Activated CD4-positive, alpha-beta memory T cell treated with anti-CD3 and anti-CD28 coated beads, Interleukin-2, amount 10 ng/mL, durations not matched to agents 7 days and 5 days (primary cell): ENCODE measurements at regions not wholly inside any gene's neighbourhood (a gene's known extent, or its start where the extent isn't known, plus 50 kb on each side); places are given as distances from the start of the nearest gene placed in this dataset.

ENCODE experiments used
- CTCF ChIA-PET: fragments of 350-600 bp; sonication (Branson Sonifier 250); formaldehyde crosslinking; loops from one replicate; lab custom pipeline; 2021; ENCODE audit warnings: antibody characterized with exemption, inconsistent platforms; lab: Charles Lee
- POLR2A ChIA-PET: fragments of 350-600 bp; sonication (Branson Sonifier 250); formaldehyde crosslinking; loops from one replicate; lab custom pipeline; 2021; ENCODE audit warnings: antibody characterized with exemption; lab: Charles Lee
- DNase-seq: peaks from one replicate; pipeline ENCODE4 v3.0.0-alpha.2; 2020
- H3K27ac Mint-ChIP-seq: one replicate; pipeline ENCODE4 v1.8.0; 2021; ENCODE audit warnings: mild to moderate bottlenecking, mixed read lengths
- H3K27me3 Mint-ChIP-seq: one replicate; pipeline ENCODE4 v1.8.0; 2021; ENCODE audit warnings: mixed read lengths
- H3K36me3 Mint-ChIP-seq: one replicate; pipeline ENCODE4 v1.8.0; 2021; ENCODE audit warnings: low read depth, mixed read lengths
- H3K4me1 Mint-ChIP-seq: one replicate; pipeline ENCODE4 v1.8.0; 2021; ENCODE audit warnings: mixed read lengths
- H3K4me3 Mint-ChIP-seq: one replicate; pipeline ENCODE4 v1.8.0; 2021; ENCODE audit warnings: mild to moderate bottlenecking, mixed read lengths
- H3K9me3 Mint-ChIP-seq: one replicate; pipeline ENCODE4 v1.8.0; 2021; ENCODE audit warnings: mixed read lengths

DNA sequence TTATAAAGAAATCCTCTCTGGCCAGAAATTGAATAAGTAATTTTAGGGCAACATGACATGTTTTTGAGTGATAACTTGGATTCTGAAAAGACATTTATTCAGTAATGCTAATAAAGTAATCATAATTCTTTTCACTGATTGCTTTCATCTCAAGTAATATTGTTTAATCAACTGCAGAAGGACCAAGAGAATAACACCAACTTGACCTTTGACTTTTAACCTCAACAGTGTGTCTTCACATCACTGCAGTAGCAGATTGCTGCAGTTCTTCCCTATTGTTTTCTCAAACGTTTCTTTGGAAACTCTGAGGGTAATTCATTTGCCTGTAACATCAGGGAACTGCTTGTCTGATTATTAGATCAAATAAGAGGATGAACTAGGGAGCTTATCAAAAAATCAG, 104.9 kb upstream of the UPP2 start:
- ChIA-PET POLR2A (interaction anchor here (0.7 kb wide), 1 partner anchor 121 kb away, joined by 3 read pairs; no protein-coding TSS in a partner anchor), CTCF (interaction anchor here (1.5 kb wide), 1 partner anchor 10 kb away, joined by 3 read pairs; no protein-coding TSS in a partner anchor)
- no peak overlapping the region for H3K4me3 Mint-ChIP-seq

DNA sequence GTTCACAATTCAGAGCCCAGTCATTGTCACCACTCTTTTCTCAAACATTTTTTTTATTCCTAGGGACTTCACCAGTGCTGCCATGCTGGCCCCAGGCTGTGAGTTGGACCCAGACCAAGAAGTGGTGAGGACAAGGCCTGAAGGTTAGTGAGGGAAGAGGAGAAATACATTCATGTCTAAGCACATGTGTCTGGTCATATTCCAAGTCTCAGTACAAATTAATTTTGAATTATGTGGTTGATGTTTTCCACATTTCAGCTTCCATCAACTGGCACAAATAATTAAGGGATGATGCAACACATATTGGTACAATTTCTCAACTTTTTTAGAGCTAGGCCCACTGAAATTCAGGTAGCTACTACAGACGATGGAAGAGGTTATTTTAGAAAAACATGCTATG, 106.6 kb upstream of the UPP2 start:
- DNase-seq = no peak
- Mint-ChIP-seq H3K27me3 (no peaks in the 10 kb centered on the region), H3K4me1 (no peaks in the 10 kb centered on the region), H3K4me3 (no peak overlapping the region), H3K9me3 (peaks cover 2% of the 10 kb centered on the region), H3K27ac (no peak overlapping the region), H3K36me3 (no peaks in the 10 kb centered on the region)
- ChIA-PET POLR2A (no interaction called here), CTCF (interaction anchor here (1.2 to 1.3 kb wide), 3 partner anchors 13 to 503 kb away, joined by 3 to 5 read pairs (median 4); partner anchors contain the start of gene ACVR1)

More for the DNA sequence above, 104.9 kb upstream of the UPP2 start:
- DNase-seq = no peak
- Mint-ChIP-seq H3K27me3 (no peaks in the 10 kb centered on the region), H3K4me1 (no peaks in the 10 kb centered on the region), H3K36me3 (no peaks in the 10 kb centered on the region), H3K27ac (no peak overlapping the region), H3K9me3 (peaks cover 2% of the 10 kb centered on the region)

- Mint-ChIP-seq H3K36me3 (no peaks in the 10 kb centered on the region), H3K4me1 (no peaks in the 10 kb centered on the region), H3K27ac (no peak overlapping the region), H3K4me3 (no peak overlapping the region), H3K27me3 (no peaks in the 10 kb centered on the region), H3K9me3 (no peaks in the 10 kb centered on the region)
- ChIA-PET CTCF (no interaction called here), POLR2A (no interaction called here)
- no peak for DNase-seq
Measured at GRCh38 chr2:157991932-157992331, 109.7 kb upstream of the UPP2 start.

GRCh38 chr2:157990173-157990572, 111.5 kb upstream of the UPP2 start:
- Mint-ChIP-seq H3K4me1 (no peaks in the 10 kb centered on the region), H3K4me3 (no peak overlapping the region), H3K9me3 (no peaks in the 10 kb centered on the region), H3K27ac (no peak overlapping the region), H3K27me3 (no peaks in the 10 kb centered on the region), H3K36me3 (no peaks in the 10 kb centered on the region)
- no peak for DNase-seq
- ChIA-PET CTCF (no interaction called here), POLR2A (no interaction called here)

- H3K4me3 Mint-ChIP-seq = no peak overlapping the region
- CTCF ChIA-PET = no interaction called here
Measured at GRCh38 chr2:157989227-157989626, 112.4 kb upstream of the UPP2 start.

DNA sequence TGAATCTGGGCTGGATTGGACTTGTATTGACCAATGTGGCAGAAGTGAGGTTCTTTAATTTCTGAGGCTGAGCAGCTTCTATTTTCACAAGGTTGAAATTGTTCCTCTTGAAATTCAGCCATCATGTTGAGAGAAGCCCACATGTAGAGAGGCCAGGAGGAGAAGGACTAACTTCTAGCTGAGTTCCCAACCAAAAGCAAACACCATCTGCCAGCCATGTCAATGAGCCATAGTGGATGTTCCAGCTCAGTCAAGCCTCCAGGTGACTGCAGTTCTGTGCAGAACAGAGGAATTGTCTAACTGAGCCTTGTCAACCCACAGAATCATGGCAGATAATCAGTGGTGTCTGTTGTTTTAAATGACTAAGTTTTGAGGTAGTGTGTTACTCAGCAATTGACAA, 110.6 kb upstream of the ACVR1 start:
- no peaks in the 10 kb centered on the region for H3K4me1 Mint-ChIP-seq
- H3K27ac Mint-ChIP-seq = no peak overlapping the region
- POLR2A ChIA-PET = no interaction called here
- H3K27me3 Mint-ChIP-seq = no peaks in the 10 kb centered on the region
- CTCF ChIA-PET = no interaction called here
- no peak overlapping the region for H3K4me3 Mint-ChIP-seq
- no peaks in the 10 kb centered on the region for H3K9me3 Mint-ChIP-seq
- no peaks in the 10 kb centered on the region for H3K36me3 Mint-ChIP-seq
- no peak for DNase-seq

More at GRCh38 chr2:157989227-157989626, 112.4 kb upstream of the UPP2 start:
- POLR2A ChIA-PET = no interaction called here
- H3K27ac Mint-ChIP-seq = no peak overlapping the region
- H3K9me3 Mint-ChIP-seq = no peaks in the 10 kb centered on the region
- no peaks in the 10 kb centered on the region for H3K27me3 Mint-ChIP-seq
- no peaks in the 10 kb centered on the region for H3K36me3 Mint-ChIP-seq
- DNase-seq = no peak
- H3K4me1 Mint-ChIP-seq = no peaks in the 10 kb centered on the region

DNA sequence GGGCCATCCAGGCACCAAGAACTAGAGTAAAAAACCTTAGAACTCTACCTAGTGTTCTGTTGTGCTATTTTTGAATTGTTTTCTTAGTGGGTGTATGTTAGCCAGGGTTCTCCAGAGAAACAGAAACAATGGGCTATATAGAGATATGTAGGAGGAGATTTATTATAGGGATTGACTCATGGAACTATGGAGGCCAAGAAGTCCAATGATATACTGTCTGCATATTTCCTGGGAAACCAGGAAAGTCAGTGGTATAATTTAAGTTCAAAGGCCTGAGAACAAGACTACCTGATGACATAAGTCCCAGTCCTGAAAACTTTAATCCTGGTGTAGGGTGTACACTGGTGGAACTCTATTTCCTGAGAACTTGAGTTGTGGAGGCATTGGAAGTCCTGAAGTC, 108.7 kb upstream of the ACVR1 start:
- POLR2A ChIA-PET = no interaction called here
- Mint-ChIP-seq H3K4me1 (no peaks in the 10 kb centered on the region), H3K27ac (no peak overlapping the region), H3K4me3 (no peak overlapping the region), H3K9me3 (peaks cover 4% of the 10 kb centered on the region), H3K27me3 (no peaks in the 10 kb centered on the region), H3K36me3 (no peaks in the 10 kb centered on the region)
- DNase-seq = no peak
- CTCF ChIA-PET = no interaction called here

- no peak for DNase-seq
- POLR2A ChIA-PET = no interaction called here
- Mint-ChIP-seq H3K27ac (no peak overlapping the region), H3K36me3 (no peaks in the 10 kb centered on the region), H3K4me3 (no peak overlapping the region), H3K27me3 (no peaks in the 10 kb centered on the region), H3K9me3 (peaks cover 21% of the 10 kb centered on the region), H3K4me1 (no peaks in the 10 kb centered on the region)
- CTCF ChIA-PET = no interaction called here
Measured at GRCh38 chr2:157980020-157980419, 103.9 kb upstream of the ACVR1 start.

DNA sequence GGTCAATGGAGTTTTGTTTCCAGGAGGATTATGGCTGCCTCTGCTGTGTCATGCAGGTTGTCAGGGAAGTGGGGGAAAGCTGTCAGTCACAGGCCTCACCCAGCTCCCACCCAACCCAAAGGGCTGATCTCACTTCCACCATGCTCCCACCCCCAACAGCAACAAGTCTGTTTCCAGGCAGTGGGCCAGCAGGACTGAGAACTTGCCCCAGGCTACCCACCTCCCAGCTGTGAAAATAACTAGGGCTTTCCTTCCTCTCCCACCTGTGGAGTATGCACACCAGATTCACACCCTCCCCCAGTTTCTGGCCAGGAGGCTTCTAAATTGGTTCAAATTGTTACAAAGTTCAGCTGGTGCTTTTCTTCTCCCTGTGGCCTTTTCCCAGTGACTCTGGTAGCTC, 95.6 kb upstream of the ACVR1 start:
- H3K9me3 Mint-ChIP-seq = peaks cover 6% of the 10 kb centered on the region
- no peak for DNase-seq
- no peaks in the 10 kb centered on the region for H3K36me3 Mint-ChIP-seq
- H3K4me3 Mint-ChIP-seq = no peak overlapping the region
- ChIA-PET CTCF (no interaction called here), POLR2A (no interaction called here)
- no peaks in the 10 kb centered on the region for H3K4me1 Mint-ChIP-seq
- H3K27ac Mint-ChIP-seq = no peak overlapping the region
- peaks cover 7% of the 10 kb centered on the region for H3K27me3 Mint-ChIP-seq

DNA sequence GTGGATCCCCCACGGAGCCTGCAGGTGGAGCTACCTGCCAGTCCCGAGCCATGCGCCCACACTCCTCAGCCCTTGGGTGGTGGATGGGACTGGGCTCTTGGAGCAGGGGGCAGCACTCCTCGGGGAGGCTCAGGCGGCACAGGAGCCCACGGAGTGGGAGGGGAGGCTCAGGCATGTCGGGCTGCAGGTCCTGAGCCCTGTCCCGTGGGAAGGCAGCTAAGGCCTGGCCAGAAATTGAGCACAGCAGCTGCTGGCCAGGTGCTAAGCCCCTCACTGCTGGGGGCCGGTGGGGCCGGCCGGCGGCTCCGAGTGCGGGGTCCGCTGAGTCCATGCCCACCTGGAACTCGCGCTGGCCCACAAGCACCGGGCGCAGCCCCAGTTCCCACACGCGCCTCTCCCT, 91.7 kb upstream of the ACVR1 start:
- peaks cover 7% of the 10 kb centered on the region for H3K27me3 Mint-ChIP-seq
- DNase-seq = no peak
- H3K27ac Mint-ChIP-seq = no peak overlapping the region
- peaks cover 4% of the 10 kb centered on the region for H3K9me3 Mint-ChIP-seq
- H3K36me3 Mint-ChIP-seq = no peaks in the 10 kb centered on the region
- CTCF ChIA-PET = no interaction called here
- POLR2A ChIA-PET = no interaction called here
- H3K4me1 Mint-ChIP-seq = no peaks in the 10 kb centered on the region
- H3K4me3 Mint-ChIP-seq = no peak overlapping the region

GRCh38 chr2:157959249-157959648, 83.1 kb upstream of the ACVR1 start:
- ChIA-PET POLR2A (no interaction called here), CTCF (no interaction called here)
- Mint-ChIP-seq H3K4me3 (no peak overlapping the region), H3K9me3 (peaks cover 27% of the 10 kb centered on the region), H3K4me1 (no peaks in the 10 kb centered on the region), H3K27me3 (peaks cover 1% of the 10 kb centered on the region), H3K27ac (no peak overlapping the region), H3K36me3 (no peaks in the 10 kb centered on the region)
- no peak for DNase-seq

DNA sequence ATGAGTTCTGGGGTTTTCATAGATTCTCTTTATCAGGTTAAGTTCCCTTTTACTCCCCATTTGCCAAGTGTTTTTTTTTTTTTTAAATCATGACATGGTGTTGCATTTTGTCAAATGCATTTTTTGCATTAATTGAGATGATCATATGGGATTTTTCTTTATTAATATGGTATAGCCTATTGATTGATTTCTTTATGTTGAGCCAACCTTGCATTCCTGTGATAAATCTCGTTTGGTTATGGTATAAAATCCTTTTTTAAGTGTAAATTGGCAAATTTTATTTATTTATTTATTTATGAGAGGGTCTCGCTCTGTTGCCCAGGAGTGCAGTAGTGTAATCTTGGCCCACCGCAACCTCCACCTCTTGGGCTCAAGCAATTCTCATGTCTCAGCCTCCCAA, 81.5 kb upstream of the ACVR1 start:
- ChIA-PET POLR2A (no interaction called here), CTCF (no interaction called here)
- Mint-ChIP-seq H3K4me3 (no peak overlapping the region), H3K27ac (no peak overlapping the region), H3K9me3 (peaks cover 25% of the 10 kb centered on the region), H3K36me3 (no peaks in the 10 kb centered on the region), H3K27me3 (no peaks in the 10 kb centered on the region), H3K4me1 (no peaks in the 10 kb centered on the region)
- DNase-seq = no peak

GRCh38 chr2:157952558-157952957, 76.4 kb upstream of the ACVR1 start:
- H3K36me3 Mint-ChIP-seq = no peaks in the 10 kb centered on the region
- peaks cover 11% of the 10 kb centered on the region for H3K9me3 Mint-ChIP-seq
- H3K27me3 Mint-ChIP-seq = no peaks in the 10 kb centered on the region
- POLR2A ChIA-PET = no interaction called here
- no peak overlapping the region for H3K4me3 Mint-ChIP-seq
- H3K4me1 Mint-ChIP-seq = no peaks in the 10 kb centered on the region
- no peak for DNase-seq
- CTCF ChIA-PET = no interaction called here
- H3K27ac Mint-ChIP-seq = no peak overlapping the region

- ChIA-PET CTCF (no interaction called here), POLR2A (interaction anchor here (2.2 kb wide), 1 partner anchor 72 kb away, joined by 7 read pairs; the partner anchor contains the start of gene ACVR1)
- H3K4me3 Mint-ChIP-seq = no peak overlapping the region
- no peak overlapping the region for H3K27ac Mint-ChIP-seq
- no peaks in the 10 kb centered on the region for H3K36me3 Mint-ChIP-seq
- H3K27me3 Mint-ChIP-seq = no peaks in the 10 kb centered on the region
- no peaks in the 10 kb centered on the region for H3K9me3 Mint-ChIP-seq
- no peak for DNase-seq
- no peaks in the 10 kb centered on the region for H3K4me1 Mint-ChIP-seq
Measured at GRCh38 chr2:157948856-157949255, 72.7 kb upstream of the ACVR1 start.
